ENCODE measurements at regions not wholly inside any gene's neighbourhood (a gene's known extent, or its start where the extent isn't known, plus 50 kb on each side); places are given as distances from the start of the nearest gene placed in this dataset.

DNA sequence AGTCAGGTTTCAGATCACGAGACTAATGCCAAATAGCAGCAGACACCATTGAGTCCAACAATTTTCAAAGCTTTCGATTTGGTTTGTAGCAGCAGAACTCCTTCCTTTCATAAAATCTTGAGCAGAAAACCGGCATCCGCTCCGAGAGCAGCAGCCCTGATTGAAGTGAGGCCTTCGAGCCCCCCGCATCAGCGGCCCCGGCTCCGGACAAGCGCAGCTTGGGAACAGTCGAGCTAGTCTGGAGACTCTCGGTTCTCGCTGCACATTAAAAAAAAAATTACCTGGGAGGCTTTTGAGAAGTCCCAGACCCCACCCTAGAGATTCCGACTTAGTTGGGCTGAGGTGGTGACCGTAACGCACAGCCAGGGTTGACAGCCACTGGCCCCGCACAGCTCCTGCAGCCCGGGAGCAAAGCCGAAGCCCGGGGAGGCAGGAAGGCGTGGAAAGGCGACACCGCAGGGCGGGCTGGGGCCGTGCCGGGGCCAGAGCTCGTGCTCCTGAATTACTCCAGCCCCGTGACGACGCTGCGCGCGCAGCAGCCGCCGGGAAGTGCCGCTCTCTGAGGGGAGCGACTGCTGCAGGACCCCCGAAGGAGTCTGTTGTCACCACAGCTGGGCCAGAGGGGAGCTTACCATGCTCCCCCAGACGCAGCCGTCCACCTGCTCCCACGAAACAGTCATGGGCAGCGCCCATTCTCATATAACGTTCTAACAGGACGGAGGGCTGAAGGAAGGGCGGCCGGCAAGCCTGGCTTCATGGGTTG is 57.8 kb downstream of the SPATA19 start:
- no peak for DNase-seq (ENCODE audit: insufficient read length, low spot score)
- FAIRE-seq = no peak
- TF ChIP-seq TAF1 (IDR thresholded peaks at IDR 0.05; ENCODE audit: low read depth, low read length) = no peak
- TF ChIP-seq SPI1 (IDR thresholded peaks at IDR 0.05; ENCODE audit: low read depth, low read length) = no peak
- no peak for TF ChIP-seq POU2F2 (IDR thresholded peaks at IDR 0.05; ENCODE audit: low read depth, low read length)
- TF ChIP-seq POLR2AphosphoS5 (IDR thresholded peaks at IDR 0.05; ENCODE audit: low read depth, low read length) = no peak
- TF ChIP-seq POLR2A (IDR thresholded peaks at IDR 0.05; ENCODE audit: low read depth, low read length) = no peak
- TF ChIP-seq PAX5 (IDR thresholded peaks at IDR 0.05; ENCODE audit: insufficient read depth, low read length, severe bottlenecking) = no peak

DNA sequence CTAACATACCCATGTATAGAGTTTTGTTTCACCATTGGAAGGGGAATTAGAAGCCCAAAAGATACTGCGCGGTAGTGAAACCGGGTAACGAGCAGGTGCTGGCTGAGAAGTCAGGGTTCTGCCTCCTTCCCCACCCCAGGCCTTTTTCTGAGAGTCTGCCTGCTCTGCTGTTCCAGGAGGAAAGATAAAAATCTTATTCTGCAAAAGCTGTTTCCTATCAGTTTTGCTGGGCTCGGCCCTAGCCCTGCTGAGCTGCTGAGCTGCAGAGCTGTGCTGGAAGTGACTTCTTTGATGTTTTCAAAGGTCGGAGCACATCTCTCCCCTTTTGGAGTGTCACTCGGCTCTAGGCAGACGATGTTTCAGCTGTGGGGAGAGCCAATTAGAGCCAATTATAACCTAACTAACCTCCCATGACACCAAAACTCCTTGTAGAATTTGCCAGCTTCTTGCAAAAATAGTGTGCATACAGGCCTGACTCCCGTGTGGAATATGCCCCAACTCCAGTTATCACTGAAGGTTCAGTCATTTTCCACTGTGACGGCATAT is 59.4 kb downstream of the SPATA19 start:
- TF ChIP-seq PAX5 (IDR thresholded peaks at IDR 0.05; ENCODE audit: insufficient read depth, low read length, severe bottlenecking) (no peak), SPI1 (IDR thresholded peaks at IDR 0.05; ENCODE audit: low read depth, low read length) (no peak), POLR2AphosphoS5 (IDR thresholded peaks at IDR 0.05; ENCODE audit: low read depth, low read length) (no peak), POU2F2 (IDR thresholded peaks at IDR 0.05; ENCODE audit: low read depth, low read length) (no peak), TAF1 (IDR thresholded peaks at IDR 0.05; ENCODE audit: low read depth, low read length) (no peak), POLR2A (IDR thresholded peaks at IDR 0.05; ENCODE audit: low read depth, low read length) (no peak)
- no peak for DNase-seq (ENCODE audit: insufficient read length, low spot score)
- FAIRE-seq = no peak

DNA sequence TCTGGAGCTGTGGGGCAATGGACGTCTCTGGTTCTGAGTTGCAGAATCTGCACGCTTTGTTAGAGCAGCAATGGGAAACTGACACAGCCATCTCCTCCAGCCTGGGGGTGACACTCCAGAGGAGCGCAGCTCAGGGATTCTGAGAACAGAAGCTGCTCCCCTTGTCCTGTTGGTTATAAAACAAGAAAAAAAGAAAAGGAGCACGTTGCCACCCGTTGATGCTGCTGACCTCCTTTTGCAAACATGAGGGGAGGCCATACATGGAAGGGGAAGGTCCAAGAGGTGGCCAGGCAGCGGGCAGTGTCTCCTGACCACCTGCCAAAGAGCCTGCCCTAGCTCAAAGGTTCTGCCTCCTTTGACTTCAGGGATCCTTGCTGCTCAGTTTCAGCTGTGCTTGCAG is 61.0 kb downstream of the SPATA19 start:
- FAIRE-seq = no peak
- TF ChIP-seq PAX5 (IDR thresholded peaks at IDR 0.05; ENCODE audit: insufficient read depth, low read length, severe bottlenecking) (no peak), TAF1 (IDR thresholded peaks at IDR 0.05; ENCODE audit: low read depth, low read length) (no peak), POLR2AphosphoS5 (IDR thresholded peaks at IDR 0.05; ENCODE audit: low read depth, low read length) (no peak), SPI1 (IDR thresholded peaks at IDR 0.05; ENCODE audit: low read depth, low read length) (no peak), POU2F2 (IDR thresholded peaks at IDR 0.05; ENCODE audit: low read depth, low read length) (no peak), POLR2A (IDR thresholded peaks at IDR 0.05; ENCODE audit: low read depth, low read length) (no peak)

DNA sequence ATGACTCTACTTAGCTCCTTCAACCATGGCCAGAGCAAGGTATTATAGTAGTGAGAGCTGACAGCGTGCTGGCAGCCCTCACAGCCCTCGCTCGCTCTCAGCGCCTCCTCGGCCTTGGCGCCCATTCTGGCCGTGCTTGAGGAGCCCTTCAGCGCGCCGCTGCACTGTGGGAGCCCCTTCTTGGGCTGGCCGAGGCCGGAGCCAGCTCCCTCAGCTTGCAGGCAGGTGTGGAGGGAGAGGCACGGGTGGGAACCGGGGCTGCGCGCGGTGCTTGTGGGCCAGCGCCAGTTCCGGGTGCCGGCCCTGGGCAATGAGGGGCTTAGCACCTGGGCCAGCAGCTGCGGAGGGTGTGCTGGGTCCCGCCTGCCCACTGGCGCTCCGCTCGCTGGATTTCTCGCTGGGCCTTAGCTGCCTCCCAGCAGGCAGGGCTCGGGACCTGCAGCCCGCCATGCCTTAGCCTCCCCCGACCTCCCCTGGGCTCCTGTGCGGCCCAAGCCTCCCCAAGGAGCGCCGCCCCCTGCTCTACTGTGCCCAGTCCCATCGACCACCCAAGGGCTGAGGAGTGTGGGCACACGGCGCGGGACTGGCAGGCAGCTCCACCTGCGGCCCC is 63.1 kb downstream of the SPATA19 start:
- DNase-seq (ENCODE audit: insufficient read length, low spot score) (no peak), FAIRE-seq (no peak)
- no peak for TF ChIP-seq POLR2A (IDR thresholded peaks at IDR 0.05; ENCODE audit: low read depth, low read length)
- TF ChIP-seq POU2F2 (IDR thresholded peaks at IDR 0.05; ENCODE audit: low read depth, low read length) = no peak

More for the DNA sequence above, 61.0 kb downstream of the SPATA19 start:
- DNase-seq (ENCODE audit: insufficient read length, low spot score) = no peak

DNA sequence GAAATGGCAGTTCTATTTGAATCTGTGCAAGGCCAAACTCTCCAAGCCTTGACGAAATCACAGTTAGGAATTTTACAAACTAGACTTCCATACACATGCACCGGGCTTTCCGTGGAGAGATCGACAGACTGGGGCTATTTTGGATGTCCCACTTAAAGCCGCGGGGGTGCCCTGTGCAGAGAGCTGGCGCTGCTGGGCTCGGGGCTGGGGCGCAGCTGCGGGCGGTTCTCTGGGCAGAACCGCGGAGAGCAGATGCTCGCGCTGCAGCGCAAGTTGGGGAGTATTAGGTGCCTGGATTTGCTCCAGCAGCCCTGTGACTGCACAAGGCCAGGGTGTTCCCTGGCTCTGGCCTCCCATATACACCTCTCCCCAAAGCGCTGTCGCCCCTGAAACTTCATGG is 67.2 kb downstream of the SPATA19 start:
- no peak for TF ChIP-seq POLR2AphosphoS5 (IDR thresholded peaks at IDR 0.05; ENCODE audit: low read depth, low read length)
- TF ChIP-seq PAX5 (IDR thresholded peaks at IDR 0.05; ENCODE audit: insufficient read depth, low read length, severe bottlenecking) = no peak
- TF ChIP-seq TAF1 (IDR thresholded peaks at IDR 0.05; ENCODE audit: low read depth, low read length) = no peak
- TF ChIP-seq POLR2A (IDR thresholded peaks at IDR 0.05; ENCODE audit: low read depth, low read length) = no peak
- no peak for TF ChIP-seq POU2F2 (IDR thresholded peaks at IDR 0.05; ENCODE audit: low read depth, low read length)
- TF ChIP-seq SPI1 (IDR thresholded peaks at IDR 0.05; ENCODE audit: low read depth, low read length) = no peak
- FAIRE-seq (no peak), DNase-seq (ENCODE audit: insufficient read length, low spot score) (no peak)

DNA sequence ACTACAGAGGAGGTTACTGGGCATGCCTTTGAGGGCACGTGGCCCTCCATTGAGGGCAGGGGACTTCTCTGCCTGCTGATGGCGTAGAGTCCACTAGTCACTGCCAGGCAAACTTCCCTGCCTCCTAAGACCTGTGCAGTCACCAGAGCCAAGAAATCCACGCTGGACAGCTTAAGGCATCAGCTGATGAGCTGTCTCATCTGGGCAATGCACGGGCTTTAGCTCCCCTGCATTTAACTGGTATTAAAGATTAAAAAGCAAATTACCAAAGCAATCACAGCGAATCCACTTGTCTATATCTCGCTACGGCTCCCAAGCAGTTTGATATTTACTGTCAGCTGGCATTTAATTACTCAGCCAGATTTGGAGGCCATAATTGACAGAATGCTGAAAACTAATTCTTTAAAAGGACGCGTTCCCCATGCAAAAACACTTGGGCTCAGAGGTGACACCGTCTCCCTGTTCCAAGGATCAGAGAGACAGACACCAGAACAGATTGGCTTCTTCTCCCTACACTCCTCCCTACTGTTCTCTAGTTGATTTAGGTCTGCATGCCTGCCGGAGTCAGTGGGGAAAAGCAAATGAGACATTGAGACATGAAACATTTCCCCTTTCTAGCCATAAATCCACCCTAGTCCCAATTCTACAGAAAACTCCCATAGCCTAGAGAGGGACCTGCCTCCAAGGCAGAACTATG is 68.5 kb downstream of the SPATA19 start:
- FAIRE-seq (no peak), DNase-seq (ENCODE audit: insufficient read length, low spot score) (no peak)
- TF ChIP-seq PAX5 (IDR thresholded peaks at IDR 0.05; ENCODE audit: insufficient read depth, low read length, severe bottlenecking) (no peak), POU2F2 (IDR thresholded peaks at IDR 0.05; ENCODE audit: low read depth, low read length) (no peak), POLR2AphosphoS5 (IDR thresholded peaks at IDR 0.05; ENCODE audit: low read depth, low read length) (no peak)

DNA sequence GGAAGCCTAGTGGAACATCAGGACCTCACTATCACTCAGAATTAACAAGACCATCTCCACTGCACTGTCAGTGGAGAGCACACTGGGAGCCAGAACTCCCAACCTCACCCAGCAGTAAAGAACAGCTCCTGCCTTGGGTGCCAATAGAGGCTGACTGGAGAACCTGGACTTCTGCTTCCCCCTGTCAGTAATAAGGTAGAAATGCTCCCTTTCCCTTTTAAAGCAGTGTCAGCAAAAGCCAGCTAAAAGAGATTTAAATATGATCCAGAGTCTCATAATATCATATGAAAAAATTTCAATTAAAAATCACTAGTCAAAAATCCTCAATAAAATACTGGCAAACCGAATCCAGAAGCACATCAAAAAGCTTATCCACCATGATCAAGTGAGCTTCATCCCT is 82.8 kb downstream of the SPATA19 start:
- DNase-seq (ENCODE audit: insufficient read length, low spot score) = no peak
- TF ChIP-seq POU2F2 (IDR thresholded peaks at IDR 0.05; ENCODE audit: low read depth, low read length) (no peak), TAF1 (IDR thresholded peaks at IDR 0.05; ENCODE audit: low read depth, low read length) (no peak), SPI1 (IDR thresholded peaks at IDR 0.05; ENCODE audit: low read depth, low read length) (no peak)
- FAIRE-seq = no peak

DNA sequence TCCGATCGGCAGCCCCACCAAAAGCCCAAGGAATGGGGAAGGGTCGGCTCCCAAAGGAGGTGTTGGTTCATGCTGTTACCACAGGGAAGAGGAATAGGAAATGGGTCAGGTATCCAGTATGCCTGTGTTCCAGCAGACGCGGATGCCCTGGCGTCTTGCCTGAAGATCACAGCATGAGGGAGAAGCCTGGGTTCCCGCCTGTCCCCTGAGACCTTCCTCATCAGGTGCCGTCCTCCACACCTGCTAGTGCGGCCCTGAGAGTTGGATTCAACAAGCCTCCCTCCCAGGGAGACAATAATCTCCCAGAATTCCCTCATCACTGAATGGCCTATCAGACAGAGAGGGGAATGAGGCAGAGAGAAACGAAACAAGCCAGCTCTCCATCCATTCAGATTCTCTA is 92.2 kb downstream of the SPATA19 start:
- no peak for FAIRE-seq
- no peak for DNase-seq (ENCODE audit: insufficient read length, low spot score)
- TF ChIP-seq POLR2A (IDR thresholded peaks at IDR 0.05; ENCODE audit: low read depth, low read length) (no peak), PAX5 (IDR thresholded peaks at IDR 0.05; ENCODE audit: insufficient read depth, low read length, severe bottlenecking) (no peak), SPI1 (IDR thresholded peaks at IDR 0.05; ENCODE audit: low read depth, low read length) (no peak), POU2F2 (IDR thresholded peaks at IDR 0.05; ENCODE audit: low read depth, low read length) (no peak), POLR2AphosphoS5 (IDR thresholded peaks at IDR 0.05; ENCODE audit: low read depth, low read length) (no peak), TAF1 (IDR thresholded peaks at IDR 0.05; ENCODE audit: low read depth, low read length) (no peak)

DNA sequence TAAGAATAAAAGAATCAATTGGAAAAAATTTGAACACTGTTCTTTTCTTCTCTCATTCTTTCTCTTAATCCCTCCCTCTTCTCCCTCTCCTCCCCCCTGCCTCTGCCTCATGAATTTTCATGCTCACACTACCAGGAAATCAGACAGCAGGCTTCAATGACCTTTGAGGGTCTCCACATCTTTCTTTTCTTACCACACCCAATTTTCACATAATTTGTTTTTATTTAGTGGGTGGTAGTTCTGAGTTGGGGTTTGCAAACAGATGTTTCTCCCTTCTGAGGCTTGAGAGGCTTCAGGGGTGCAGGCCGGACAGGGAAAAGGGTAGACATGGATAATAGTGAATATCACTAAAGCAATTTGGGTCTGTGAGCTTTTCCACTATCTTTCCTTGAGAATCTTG is 95.5 kb downstream of the SPATA19 start:
- DNase-seq (ENCODE audit: insufficient read length, low spot score) = no peak

More for the DNA sequence above, 95.5 kb downstream of the SPATA19 start:
- TF ChIP-seq POU2F2 (IDR thresholded peaks at IDR 0.05; ENCODE audit: low read depth, low read length) = no peak
- TF ChIP-seq SPI1 (IDR thresholded peaks at IDR 0.05; ENCODE audit: low read depth, low read length) = no peak
- TF ChIP-seq POLR2A (IDR thresholded peaks at IDR 0.05; ENCODE audit: low read depth, low read length) = no peak
- no peak for FAIRE-seq
